HEK293T (cell line): ENCODE measurements at regions not wholly inside any gene's neighbourhood (a gene's known extent, or its start where the extent isn't known, plus 50 kb on each side); places are given as distances from the start of the nearest gene placed in this dataset.

ENCODE experiments used
- ELF4 ChIP-seq: fragments of 450-650 bp; IDR thresholded peaks from 2 replicates; pipeline ENCODE4 v1.6.1; 2017; ENCODE audit warnings: antibody characterized with exemption
- L3MBTL2 ChIP-seq: fragments of 450-650 bp; conservative IDR thresholded peaks from 2 replicates; pipeline ENCODE4 v1.6.1; 2016; ENCODE audit warnings: mild to moderate bottlenecking
- SP1 ChIP-seq: fragments of 450-650 bp; IDR thresholded peaks from 2 replicates; pipeline ENCODE4 v1.6.1; 2017

DNA sequence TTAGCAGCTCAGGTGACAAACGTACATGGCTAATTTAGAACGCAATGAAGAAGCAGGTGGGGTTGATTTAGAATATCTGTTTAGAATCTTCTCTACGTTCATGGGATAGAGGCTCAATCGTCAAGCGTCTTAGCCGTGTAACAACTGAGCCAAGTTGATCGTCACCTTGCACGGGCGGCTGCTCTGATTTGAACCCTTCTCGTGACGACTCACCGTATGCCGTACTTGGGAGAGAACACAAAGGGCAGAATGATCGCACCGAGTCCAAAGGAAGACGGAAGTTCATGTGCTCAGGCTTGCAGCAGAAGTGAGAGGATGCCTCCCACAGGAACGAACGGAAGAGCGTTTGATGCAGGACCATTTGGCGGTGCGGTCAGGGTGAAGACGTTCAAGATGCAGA, 108.3 kb upstream of the TCERG1L start:
- TF ChIP-seq SP1: no peak
- TF ChIP-seq ELF4: no peak
- TF ChIP-seq L3MBTL2: no peak
